ENCODE measurements at regions not wholly inside any gene's neighbourhood (a gene's known extent, or its start where the extent isn't known, plus 50 kb on each side); places are given as distances from the start of the nearest gene placed in this dataset.
A peak's percentile ranks its signal among the peaks of the same experiment; 100 is the strongest.

- DNase-seq (ENCODE audit: low spot score), result no peak
- no peak for TF ChIP-seq CTCF (IDR thresholded peaks at IDR 0.05; ENCODE audit: extremely low read depth, insufficient read depth, missing control alignments)
- in situ Hi-C loops (cut with MboI; ENCODE audit: low pct_unique_long_range_greater_than_20kb, low sequenced_read_pairs, unreplicated experiment), result no loop called here
Observed at GRCh38 chr10:89829262-89829886, 128.0 kb downstream of the KIF20B start.

- in situ Hi-C loops (cut with MboI; ENCODE audit: low pct_unique_long_range_greater_than_20kb, low sequenced_read_pairs, unreplicated experiment), result no loop called here
- TF ChIP-seq CTCF (IDR thresholded peaks at IDR 0.05; ENCODE audit: extremely low read depth, insufficient read depth, missing control alignments), result no peak
- DNase-seq (ENCODE audit: low spot score), result no peak
Observed at GRCh38 chr10:89829887-89830269, 128.5 kb downstream of the KIF20B start.

GRCh38 chr10:89830624-89831023 lies 129.2 kb downstream of the KIF20B start:
- no peak for TF ChIP-seq CTCF (IDR thresholded peaks at IDR 0.05; ENCODE audit: extremely low read depth, insufficient read depth, missing control alignments)
- in situ Hi-C loops (cut with MboI; ENCODE audit: low pct_unique_long_range_greater_than_20kb, low sequenced_read_pairs, unreplicated experiment), result no loop called here
- DNase-seq (ENCODE audit: low spot score), result no peak

GRCh38 chr10:89836840-89837164 lies 135.4 kb downstream of the KIF20B start:
- in situ Hi-C loops (cut with MboI; ENCODE audit: low pct_unique_long_range_greater_than_20kb, low sequenced_read_pairs, unreplicated experiment), result no loop called here
- TF ChIP-seq CTCF (IDR thresholded peaks at IDR 0.05; ENCODE audit: extremely low read depth, insufficient read depth, missing control alignments), result no peak
- DNase-seq (ENCODE audit: low spot score), result no peak

GRCh38 chr10:89837165-89838043 lies 136.0 kb downstream of the KIF20B start:
- TF ChIP-seq CTCF (IDR thresholded peaks at IDR 0.05; ENCODE audit: extremely low read depth, insufficient read depth, missing control alignments), result peak; percentile 30
- in situ Hi-C loops (cut with MboI; ENCODE audit: low pct_unique_long_range_greater_than_20kb, low sequenced_read_pairs, unreplicated experiment), result no loop called here
- DNase-seq (ENCODE audit: low spot score), result peak; percentile 59

- no peak for DNase-seq (ENCODE audit: low spot score)
- in situ Hi-C loops (cut with MboI; ENCODE audit: low pct_unique_long_range_greater_than_20kb, low sequenced_read_pairs, unreplicated experiment), result no loop called here
- no peak for TF ChIP-seq CTCF (IDR thresholded peaks at IDR 0.05; ENCODE audit: extremely low read depth, insufficient read depth, missing control alignments)
Observed at GRCh38 chr10:89838044-89838615, 136.7 kb downstream of the KIF20B start.
